SK-N-SH (cell line): ENCODE measurements at regions not wholly inside any gene's neighbourhood (a gene's known extent, or its start where the extent isn't known, plus 50 kb on each side); places are given as distances from the start of the nearest gene placed in this dataset.

ENCODE experiments used
- EP300 ChIP-seq, 2 experiments: IDR thresholded peaks; 2 replicates each; pipeline versions ENCODE4 v1.4.0 to v1.6.1; 2012; ENCODE audit warnings: borderline replicate concordance in 1 of 2, low read depth in 1 of 2, low read length in 1 of 2
- JUND ChIP-seq: IDR thresholded peaks from 2 replicates; pipeline ENCODE4 v1.4.0; 2012
- MEF2A ChIP-seq: IDR thresholded peaks from 2 replicates; pipeline ENCODE4 v1.4.0; 2012; ENCODE audit warnings: low read depth, borderline replicate concordance
- NFIC ChIP-seq: IDR thresholded peaks from 2 replicates; pipeline ENCODE4 v1.4.0; 2012; ENCODE audit warnings: borderline replicate concordance
- POLR2AphosphoS5 ChIP-seq: IDR thresholded peaks from 2 replicates; pipeline ENCODE4 v1.6.1; 2012; ENCODE audit warnings: low read depth, low read length
- RAD21 ChIP-seq: IDR thresholded peaks from 2 replicates; pipeline ENCODE4 v1.6.1; 2012; ENCODE audit warnings: mild to moderate bottlenecking, low read length
- SMC3 ChIP-seq: IDR thresholded peaks from 2 replicates; pipeline ENCODE4 v1.6.1; 2012; ENCODE audit warnings: low read depth, low read length, improper control_type of control experiment
- TAF1 ChIP-seq: IDR thresholded peaks from 2 replicates; pipeline ENCODE4 v1.6.1; 2012; ENCODE audit warnings: low read depth, mild to moderate bottlenecking, low read length, moderate library complexity, borderline replicate concordance
- YY1 ChIP-seq: IDR thresholded peaks from 2 replicates; pipeline ENCODE4 v1.4.0; 2012; ENCODE audit warnings: low read depth, mild to moderate bottlenecking
- TF ChIP-seq, protein P1 (sequence below): fragments of 200-600 bp; sonication (generic); IDR thresholded peaks from 2 replicates; pipeline ENCODE4 v1.6.1; 2017; ENCODE audit warnings: antibody characterized with exemption, mild to moderate bottlenecking, moderate library complexity
- TF ChIP-seq, protein P2 (sequence below): IDR thresholded peaks from 2 replicates; pipeline ENCODE4 v1.4.0; 2012; ENCODE audit warnings: low read depth, borderline replicate concordance
- TF ChIP-seq, protein P3 (sequence below): fragments of 150-350 bp; IDR thresholded peaks from 2 replicates; pipeline ENCODE4 v1.6.1; 2017; ENCODE audit warnings: antibody characterized with exemption, low read length, low read depth, borderline replicate concordance
- TF ChIP-seq, protein P4 (sequence below): IDR thresholded peaks from 2 replicates; pipeline ENCODE4; 2012

DNA sequence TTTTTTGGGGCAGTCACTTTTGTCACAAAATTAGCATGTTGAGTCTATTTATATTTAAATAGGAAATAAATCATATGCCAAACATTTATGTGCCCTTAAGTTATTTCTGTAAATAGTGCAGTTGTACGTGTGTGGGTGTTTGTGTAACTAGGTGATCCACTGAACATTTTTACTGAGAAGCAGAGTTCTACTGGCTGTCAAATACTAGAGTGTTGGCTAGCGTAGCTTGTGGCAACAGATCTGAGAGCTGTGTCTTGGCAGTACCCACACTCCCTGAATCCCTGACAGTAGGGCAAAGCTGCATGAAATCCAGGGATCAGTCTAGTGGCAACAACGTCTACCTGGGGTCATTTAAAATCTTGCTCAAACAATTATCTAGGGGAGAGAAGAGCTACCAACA lies 273.1 kb upstream of the SLC8A1 start:
- TF ChIP-seq, protein P1, sequence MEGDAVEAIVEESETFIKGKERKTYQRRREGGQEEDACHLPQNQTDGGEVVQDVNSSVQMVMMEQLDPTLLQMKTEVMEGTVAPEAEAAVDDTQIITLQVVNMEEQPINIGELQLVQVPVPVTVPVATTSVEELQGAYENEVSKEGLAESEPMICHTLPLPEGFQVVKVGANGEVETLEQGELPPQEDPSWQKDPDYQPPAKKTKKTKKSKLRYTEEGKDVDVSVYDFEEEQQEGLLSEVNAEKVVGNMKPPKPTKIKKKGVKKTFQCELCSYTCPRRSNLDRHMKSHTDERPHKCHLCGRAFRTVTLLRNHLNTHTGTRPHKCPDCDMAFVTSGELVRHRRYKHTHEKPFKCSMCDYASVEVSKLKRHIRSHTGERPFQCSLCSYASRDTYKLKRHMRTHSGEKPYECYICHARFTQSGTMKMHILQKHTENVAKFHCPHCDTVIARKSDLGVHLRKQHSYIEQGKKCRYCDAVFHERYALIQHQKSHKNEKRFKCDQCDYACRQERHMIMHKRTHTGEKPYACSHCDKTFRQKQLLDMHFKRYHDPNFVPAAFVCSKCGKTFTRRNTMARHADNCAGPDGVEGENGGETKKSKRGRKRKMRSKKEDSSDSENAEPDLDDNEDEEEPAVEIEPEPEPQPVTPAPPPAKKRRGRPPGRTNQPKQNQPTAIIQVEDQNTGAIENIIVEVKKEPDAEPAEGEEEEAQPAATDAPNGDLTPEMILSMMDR, result no peak
- TF ChIP-seq SMC3 (no peak), TAF1 (no peak), EP300 (IDR thresholded peaks at IDR 0.05; ENCODE audit: borderline replicate concordance in 1 of 2, low read depth in 1 of 2, low read length in 1 of 2) (no peak), NFIC (no peak), MEF2A (no peak), JUND (no peak), POLR2AphosphoS5 (no peak), RAD21 (no peak), YY1 (no peak)
- TF ChIP-seq, protein P2, sequence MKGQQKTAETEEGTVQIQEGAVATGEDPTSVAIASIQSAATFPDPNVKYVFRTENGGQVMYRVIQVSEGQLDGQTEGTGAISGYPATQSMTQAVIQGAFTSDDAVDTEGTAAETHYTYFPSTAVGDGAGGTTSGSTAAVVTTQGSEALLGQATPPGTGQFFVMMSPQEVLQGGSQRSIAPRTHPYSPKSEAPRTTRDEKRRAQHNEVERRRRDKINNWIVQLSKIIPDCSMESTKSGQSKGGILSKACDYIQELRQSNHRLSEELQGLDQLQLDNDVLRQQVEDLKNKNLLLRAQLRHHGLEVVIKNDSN, result no peak
- TF ChIP-seq, protein P3, sequence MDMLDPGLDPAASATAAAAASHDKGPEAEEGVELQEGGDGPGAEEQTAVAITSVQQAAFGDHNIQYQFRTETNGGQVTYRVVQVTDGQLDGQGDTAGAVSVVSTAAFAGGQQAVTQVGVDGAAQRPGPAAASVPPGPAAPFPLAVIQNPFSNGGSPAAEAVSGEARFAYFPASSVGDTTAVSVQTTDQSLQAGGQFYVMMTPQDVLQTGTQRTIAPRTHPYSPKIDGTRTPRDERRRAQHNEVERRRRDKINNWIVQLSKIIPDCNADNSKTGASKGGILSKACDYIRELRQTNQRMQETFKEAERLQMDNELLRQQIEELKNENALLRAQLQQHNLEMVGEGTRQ, result no peak
- TF ChIP-seq, protein P4, sequence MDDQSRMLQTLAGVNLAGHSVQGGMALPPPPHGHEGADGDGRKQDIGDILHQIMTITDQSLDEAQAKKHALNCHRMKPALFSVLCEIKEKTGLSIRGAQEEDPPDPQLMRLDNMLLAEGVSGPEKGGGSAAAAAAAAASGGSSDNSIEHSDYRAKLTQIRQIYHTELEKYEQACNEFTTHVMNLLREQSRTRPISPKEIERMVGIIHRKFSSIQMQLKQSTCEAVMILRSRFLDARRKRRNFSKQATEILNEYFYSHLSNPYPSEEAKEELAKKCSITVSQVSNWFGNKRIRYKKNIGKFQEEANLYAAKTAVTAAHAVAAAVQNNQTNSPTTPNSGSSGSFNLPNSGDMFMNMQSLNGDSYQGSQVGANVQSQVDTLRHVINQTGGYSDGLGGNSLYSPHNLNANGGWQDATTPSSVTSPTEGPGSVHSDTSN, result no peak
